GM12891 (cell line): ENCODE measurements at regions not wholly inside any gene's neighbourhood (a gene's known extent, or its start where the extent isn't known, plus 50 kb on each side); places are given as distances from the start of the nearest gene placed in this dataset.

Source experiments
- POLR2A ChIP-seq: IDR thresholded peaks from 2 replicates; pipeline ENCODE4 v1.6.1; 2011; ENCODE audit warnings: low read depth, low read length, control low read depth
- POLR2AphosphoS5 ChIP-seq: IDR thresholded peaks from 2 replicates; pipeline ENCODE4 v1.6.1; 2011; ENCODE audit warnings: low read depth, low read length, control low read depth
- TAF1 ChIP-seq: IDR thresholded peaks from 2 replicates; pipeline ENCODE4 v1.6.1; 2011; ENCODE audit warnings: low read depth, low read length, control low read depth

DNA sequence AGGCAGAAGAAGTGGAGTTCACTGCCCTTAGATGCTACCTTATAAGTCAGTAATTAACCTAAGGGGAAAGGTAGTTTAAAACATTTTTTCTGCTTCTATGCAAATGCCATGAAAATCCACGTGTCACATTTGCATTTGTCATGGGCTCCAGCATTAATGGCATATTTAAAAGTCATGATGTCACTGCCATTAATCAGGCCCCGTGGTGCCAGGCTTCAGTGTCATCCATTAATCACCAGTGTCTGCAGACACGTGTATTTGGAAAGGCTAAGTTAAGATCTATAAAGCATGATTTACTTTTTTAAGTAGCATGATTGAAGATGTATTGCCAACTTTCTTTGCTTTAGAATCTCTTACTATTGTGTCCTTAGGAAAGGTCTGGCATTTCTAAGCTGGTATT is 857.8 kb downstream of the TUSC7 start:
- TF ChIP-seq POLR2AphosphoS5 (no peak), POLR2A (no peak), TAF1 (no peak)
